Lung (tissue), 11 donors: ENCODE measurements at regions not wholly inside any gene's neighbourhood (a gene's known extent, or its start where the extent isn't known, plus 50 kb on each side); places are given as distances from the start of the nearest gene placed in this dataset.

ENCODE experiments used
- ATAC-seq: fragments of 200-7000 bp; cut with Tn5 transposase; one replicate; pipeline ENCODE4 v1.9.1; 2020; ENCODE audit warnings: moderate number of reproducible peaks; ENCODE audit not compliant: insufficient read depth, low FRiP score
- DNase-seq, 3 donors: peaks; one replicate each; pipeline ENCODE4 v3.0.0-alpha.2; 2013 to 2017
- H3K27ac ChIP-seq, 2 donors: one replicate each; pipeline ENCODE4 v1.5.1; 2013; ENCODE audit warnings: mild to moderate bottlenecking in 2 of 2, moderate library complexity in 2 of 2, control low read depth in 1 of 2, inconsistent platforms in 1 of 2, low read depth in 1 of 2, low read length in 1 of 2
- H3K27me3 ChIP-seq, 3 donors: one replicate each; pipeline ENCODE4 v1.5.1; 2013; ENCODE audit warnings: low read length in 2 of 3; ENCODE audit not compliant: control insufficient read depth in 3 of 3, insufficient read depth in 3 of 3
- H3K36me3 ChIP-seq, 4 donors: one replicate each; pipeline ENCODE4 v1.5.1; 2013; ENCODE audit warnings: low read length in 4 of 4, mild to moderate bottlenecking in 1 of 4, moderate library complexity in 1 of 4; ENCODE audit not compliant: control insufficient read depth in 4 of 4, insufficient read depth in 4 of 4
- H3K4me1 ChIP-seq, 5 donors: one replicate each; pipeline ENCODE4 v1.5.1; 2013; ENCODE audit warnings: low read length in 5 of 5, mild to moderate bottlenecking in 2 of 5, moderate library complexity in 1 of 5; ENCODE audit not compliant: control insufficient read depth in 5 of 5, insufficient read depth in 5 of 5
- H3K4me3 ChIP-seq: one replicate; pipeline ENCODE4 v1.5.1; 2013; ENCODE audit warnings: mild to moderate bottlenecking, control low read depth, moderate library complexity
- H3K9ac ChIP-seq, 2 donors: one replicate each; pipeline ENCODE4 v1.5.1; 2013; ENCODE audit warnings: low read length in 2 of 2, control low read depth in 1 of 2; ENCODE audit not compliant: insufficient read depth in 1 of 2
- H3K9me3 ChIP-seq, 4 donors: one replicate each; pipeline ENCODE4 v1.5.1; 2013; ENCODE audit warnings: low read length in 3 of 4, mild to moderate bottlenecking in 1 of 4, moderate library complexity in 1 of 4; ENCODE audit not compliant: control insufficient read depth in 4 of 4, insufficient read depth in 3 of 4
- WGBS, 2 donors: extraction: QIAGEN DNeasy Blood & Tissue Kit; methylation state at CpG; one replicate each; pipeline ENCODE4 v1.1.7; 2013; 5-methylcytosine and 5-hydroxymethylcytosine counted together
- TF ChIP-seq, protein P1 (sequence below): IDR thresholded peaks from 2 replicates; pipeline ENCODE4 v1.5.1; 2012; ENCODE audit warnings: mild to moderate bottlenecking; ENCODE audit errors: control extremely low read depth, extremely low read depth
- donor health status: control.
- donor health status: control.
- donor health status: Bipolar disorder and iron deficiency.
- donor health status: healthy.
- donor health status: DM: yes; HTN: yes; CAD: no.

DNA sequence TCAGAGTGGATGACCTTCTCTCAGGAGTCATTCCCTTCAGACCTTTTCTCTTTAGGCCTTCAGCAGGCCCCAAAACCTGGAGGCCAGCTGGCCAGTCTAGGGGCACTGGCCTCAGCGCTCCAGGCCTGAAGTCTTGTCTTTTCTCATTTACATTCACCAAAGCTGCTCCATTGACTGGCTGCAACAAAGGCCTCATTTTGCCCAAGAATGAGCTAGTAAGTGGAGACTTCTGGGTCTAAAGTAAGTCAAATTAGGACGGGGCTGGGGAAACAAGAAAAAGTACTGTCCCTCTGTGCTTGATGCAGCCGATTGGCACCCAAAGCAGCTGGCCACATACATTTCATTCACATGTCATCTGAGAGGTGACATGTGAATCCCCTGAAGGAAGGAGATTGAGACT is 83.8 kb upstream of the RIOK3 start:
- TF ChIP-seq, protein P1, sequence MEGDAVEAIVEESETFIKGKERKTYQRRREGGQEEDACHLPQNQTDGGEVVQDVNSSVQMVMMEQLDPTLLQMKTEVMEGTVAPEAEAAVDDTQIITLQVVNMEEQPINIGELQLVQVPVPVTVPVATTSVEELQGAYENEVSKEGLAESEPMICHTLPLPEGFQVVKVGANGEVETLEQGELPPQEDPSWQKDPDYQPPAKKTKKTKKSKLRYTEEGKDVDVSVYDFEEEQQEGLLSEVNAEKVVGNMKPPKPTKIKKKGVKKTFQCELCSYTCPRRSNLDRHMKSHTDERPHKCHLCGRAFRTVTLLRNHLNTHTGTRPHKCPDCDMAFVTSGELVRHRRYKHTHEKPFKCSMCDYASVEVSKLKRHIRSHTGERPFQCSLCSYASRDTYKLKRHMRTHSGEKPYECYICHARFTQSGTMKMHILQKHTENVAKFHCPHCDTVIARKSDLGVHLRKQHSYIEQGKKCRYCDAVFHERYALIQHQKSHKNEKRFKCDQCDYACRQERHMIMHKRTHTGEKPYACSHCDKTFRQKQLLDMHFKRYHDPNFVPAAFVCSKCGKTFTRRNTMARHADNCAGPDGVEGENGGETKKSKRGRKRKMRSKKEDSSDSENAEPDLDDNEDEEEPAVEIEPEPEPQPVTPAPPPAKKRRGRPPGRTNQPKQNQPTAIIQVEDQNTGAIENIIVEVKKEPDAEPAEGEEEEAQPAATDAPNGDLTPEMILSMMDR, result no peak
- H3K36me3 ChIP-seq, result peaks cover 0 to 1% (median 0%) of the 10 kb centered on the region in 4 donors
- no peak for DNase-seq
- H3K4me1 ChIP-seq, result peaks cover 0 to 6% (median 4%) of the 10 kb centered on the region in 5 donors
- no peaks in the 10 kb centered on the region for H3K27me3 ChIP-seq
- ATAC-seq, result no peak
- 86 to 93% methylated on average over 3 of the region's 3 CpGs for WGBS, 2 donors
- H3K27ac ChIP-seq, result no peak overlapping the region
- H3K9ac ChIP-seq, result no peak overlapping the region
- no peak overlapping the region for H3K4me3 ChIP-seq
- no peaks in the 10 kb centered on the region for H3K9me3 ChIP-seq

DNA sequence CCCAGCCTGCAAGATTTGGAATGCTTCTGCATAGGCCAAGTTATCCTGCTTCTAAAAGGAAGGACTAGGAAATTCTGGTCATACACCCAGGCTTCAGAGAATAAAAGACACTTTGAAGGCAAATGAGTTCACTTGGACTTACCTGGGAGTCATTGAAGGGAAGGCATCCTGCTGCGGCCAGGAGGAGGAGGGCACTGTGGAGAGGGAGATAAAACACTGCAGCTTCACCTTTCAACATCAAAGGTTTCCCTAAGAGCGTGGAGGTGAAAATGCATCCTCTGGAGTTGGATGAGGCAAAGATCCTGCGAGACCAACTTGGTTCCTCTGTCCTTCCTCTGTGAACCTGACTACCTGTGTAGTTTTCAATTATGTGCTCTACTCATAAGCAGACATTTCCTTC is 79.5 kb upstream of the RIOK3 start:
- WGBS, 2 donors, result 91 to 93% methylated on average over 3 of the region's 3 CpGs
- no peak for DNase-seq
- no peaks in the 10 kb centered on the region for H3K27me3 ChIP-seq
- H3K9ac ChIP-seq, result no peak overlapping the region
- H3K4me3 ChIP-seq, result no peak overlapping the region
- H3K4me1 ChIP-seq, result peaks cover 0 to 3% (median 0%) of the 10 kb centered on the region in 5 donors
- no peak overlapping the region for H3K27ac ChIP-seq
- peaks cover 0 to 1% (median 0%) of the 10 kb centered on the region in 4 donors for H3K36me3 ChIP-seq
- TF ChIP-seq, protein P1, result no peak
- no peak for ATAC-seq
- H3K9me3 ChIP-seq, result no peaks in the 10 kb centered on the region

DNA sequence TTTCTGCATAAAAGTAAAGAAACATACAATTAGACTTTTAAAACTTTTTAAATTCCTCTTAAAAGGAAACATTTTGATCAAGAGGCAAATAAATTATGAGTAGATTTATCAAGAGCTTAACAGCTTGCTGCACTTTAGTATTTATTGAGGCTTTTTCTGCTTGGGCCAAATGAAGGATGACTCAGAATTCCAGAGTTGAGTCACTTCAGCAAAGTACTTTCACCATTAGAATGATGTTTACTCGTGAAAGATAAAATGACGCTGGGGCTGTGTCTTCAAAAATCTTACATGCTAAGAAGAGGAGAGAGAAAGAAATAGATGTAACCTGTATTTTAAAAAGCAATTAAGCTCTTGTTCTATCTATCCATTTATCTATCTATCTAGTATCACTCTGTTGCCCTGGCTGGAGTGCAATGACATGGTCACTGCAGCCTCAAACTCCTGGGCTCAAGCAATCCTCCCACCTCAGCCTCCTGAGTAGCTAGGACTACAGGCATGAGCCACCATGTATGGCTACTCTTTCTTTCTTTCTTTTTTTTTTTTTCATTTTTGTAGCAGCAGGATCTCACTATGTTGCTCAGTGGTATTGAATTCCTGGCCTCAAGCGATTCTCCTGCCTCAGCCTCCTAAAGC is 75.3 kb upstream of the RIOK3 start:
- 61 to 71% methylated on average over 3 of the region's 3 CpGs for WGBS, 2 donors

More for the DNA sequence above, 75.3 kb upstream of the RIOK3 start:
- DNase-seq, result peak in 1 of 3 donors; percentile 36
- TF ChIP-seq, protein P1, result no peak
- Histone ChIP-seq H3K27me3 (no peaks in the 10 kb centered on the region), H3K9ac (no peak overlapping the region), H3K4me1 (peaks cover 0 to 5% (median 0%) of the 10 kb centered on the region in 5 donors), H3K4me3 (no peak overlapping the region), H3K27ac (peak overlapping the region in 1 of 2 donors; percentile 57), H3K9me3 (no peaks in the 10 kb centered on the region), H3K36me3 (peaks cover 0 to 1% (median 0%) of the 10 kb centered on the region in 4 donors)
- no peak for ATAC-seq
